ENCODE measurements at regions not wholly inside any gene's neighbourhood (a gene's known extent, or its start where the extent isn't known, plus 50 kb on each side); places are given as distances from the start of the nearest gene placed in this dataset.

DNA sequence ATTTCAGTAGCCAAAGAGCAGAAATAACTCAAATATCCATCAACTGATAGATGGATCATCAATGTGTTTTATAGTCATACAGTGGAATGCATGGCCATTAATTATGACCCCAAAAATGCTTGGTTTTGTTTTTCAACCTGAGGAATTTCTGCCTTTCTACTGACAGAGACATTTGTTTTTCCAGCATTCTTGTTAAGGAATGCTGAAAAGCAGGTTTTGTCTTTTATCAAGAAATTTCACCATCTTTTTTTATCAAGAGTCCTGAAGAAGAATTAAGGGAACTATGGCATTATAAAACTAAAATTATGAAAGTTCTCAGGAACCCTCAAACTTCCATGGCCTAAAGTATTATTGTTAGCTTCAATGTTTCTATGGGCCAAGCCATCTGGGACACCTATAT lies 153.4 kb upstream of the THSD7A start:
- no peak for TF ChIP-seq POLR2A (IDR thresholded peaks at IDR 0.05)
- TF ChIP-seq, protein P1, sequence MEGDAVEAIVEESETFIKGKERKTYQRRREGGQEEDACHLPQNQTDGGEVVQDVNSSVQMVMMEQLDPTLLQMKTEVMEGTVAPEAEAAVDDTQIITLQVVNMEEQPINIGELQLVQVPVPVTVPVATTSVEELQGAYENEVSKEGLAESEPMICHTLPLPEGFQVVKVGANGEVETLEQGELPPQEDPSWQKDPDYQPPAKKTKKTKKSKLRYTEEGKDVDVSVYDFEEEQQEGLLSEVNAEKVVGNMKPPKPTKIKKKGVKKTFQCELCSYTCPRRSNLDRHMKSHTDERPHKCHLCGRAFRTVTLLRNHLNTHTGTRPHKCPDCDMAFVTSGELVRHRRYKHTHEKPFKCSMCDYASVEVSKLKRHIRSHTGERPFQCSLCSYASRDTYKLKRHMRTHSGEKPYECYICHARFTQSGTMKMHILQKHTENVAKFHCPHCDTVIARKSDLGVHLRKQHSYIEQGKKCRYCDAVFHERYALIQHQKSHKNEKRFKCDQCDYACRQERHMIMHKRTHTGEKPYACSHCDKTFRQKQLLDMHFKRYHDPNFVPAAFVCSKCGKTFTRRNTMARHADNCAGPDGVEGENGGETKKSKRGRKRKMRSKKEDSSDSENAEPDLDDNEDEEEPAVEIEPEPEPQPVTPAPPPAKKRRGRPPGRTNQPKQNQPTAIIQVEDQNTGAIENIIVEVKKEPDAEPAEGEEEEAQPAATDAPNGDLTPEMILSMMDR (IDR thresholded peaks at IDR 0.05) = no peak
- no peak for TF ChIP-seq POLR2AphosphoS5 (IDR thresholded peaks at IDR 0.05)
- TF ChIP-seq EP300 (IDR thresholded peaks at IDR 0.05; ENCODE audit: low read depth) = no peak
